ENCODE measurements at regions not wholly inside any gene's neighbourhood (a gene's known extent, or its start where the extent isn't known, plus 50 kb on each side); places are given as distances from the start of the nearest gene placed in this dataset.

DNA sequence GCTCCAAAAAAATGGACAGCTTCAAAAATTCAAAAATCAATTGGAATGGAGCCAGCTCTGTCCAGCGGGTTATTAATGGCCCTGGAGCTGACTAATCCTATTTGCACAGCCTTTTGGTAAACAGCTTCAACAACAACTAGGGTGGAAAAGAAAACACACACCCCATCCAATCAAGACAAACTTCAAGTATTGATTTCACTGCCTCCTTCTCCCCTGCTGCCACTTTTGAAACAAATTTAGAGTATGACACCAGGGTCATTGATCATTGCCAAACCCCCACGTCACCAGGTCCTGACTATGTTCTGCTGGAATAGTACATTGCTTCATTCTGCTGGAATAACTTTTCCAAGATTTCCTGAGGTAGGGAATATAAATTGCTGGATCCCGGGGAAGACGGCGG lies 56.8 kb upstream of the GTF3A start:
- no peak overlapping the region for H3K27ac ChIP-seq (ENCODE audit: low read depth, low read length)
- ChIA-PET CTCF (interaction anchor here (1.1 to 1.4 kb wide), 3 partner anchors 421 to 463 kb away, joined by 4 to 5 read pairs (median 4); no protein-coding TSS in a partner anchor), POLR2A (no interaction called here), RAD21 (ENCODE audit: low non-redundant PET in 1 of 2, low total read pairs in 2 of 2, uncharacterized antibody in 2 of 2, unreplicated experiment in 2 of 2) (no interaction called here)
- no peak overlapping the region for H3K4me2 ChIP-seq (ENCODE audit: low read length)
- H3K4me1 ChIP-seq (ENCODE audit: control insufficient read depth in 1 of 2, insufficient read depth in 2 of 2, low read length in 2 of 2): peaks cover under 1 to 5% of the 10 kb centered on the region in 2 experiments; a peak in 3 of 4 replicates
- BruUV-seq (replicated peaks): no TSS peak
- no peak overlapping the region for H3K4me3 ChIP-seq (replicated peaks in 1 of 2; ENCODE audit: low read depth in 1 of 2, low read length in 2 of 2)
- no peaks in the 10 kb centered on the region for H4K20me1 ChIP-seq (ENCODE audit: insufficient read depth)
- TF ChIP-seq ELF1 (IDR thresholded peaks at IDR 0.05; ENCODE audit: borderline replicate concordance, low read depth) (no peak), TCF7L2 (IDR thresholded peaks at IDR 0.05; ENCODE audit: borderline replicate concordance, extremely low read depth, insufficient read depth, insufficient read length) (no peak), ZNF274 (IDR thresholded peaks at IDR 0.05; ENCODE audit: low read depth, low read length) (no peak), RAD21 (IDR thresholded peaks at IDR 0.05; ENCODE audit: low read depth) (no peak)
- TF ChIP-seq, protein P1, sequence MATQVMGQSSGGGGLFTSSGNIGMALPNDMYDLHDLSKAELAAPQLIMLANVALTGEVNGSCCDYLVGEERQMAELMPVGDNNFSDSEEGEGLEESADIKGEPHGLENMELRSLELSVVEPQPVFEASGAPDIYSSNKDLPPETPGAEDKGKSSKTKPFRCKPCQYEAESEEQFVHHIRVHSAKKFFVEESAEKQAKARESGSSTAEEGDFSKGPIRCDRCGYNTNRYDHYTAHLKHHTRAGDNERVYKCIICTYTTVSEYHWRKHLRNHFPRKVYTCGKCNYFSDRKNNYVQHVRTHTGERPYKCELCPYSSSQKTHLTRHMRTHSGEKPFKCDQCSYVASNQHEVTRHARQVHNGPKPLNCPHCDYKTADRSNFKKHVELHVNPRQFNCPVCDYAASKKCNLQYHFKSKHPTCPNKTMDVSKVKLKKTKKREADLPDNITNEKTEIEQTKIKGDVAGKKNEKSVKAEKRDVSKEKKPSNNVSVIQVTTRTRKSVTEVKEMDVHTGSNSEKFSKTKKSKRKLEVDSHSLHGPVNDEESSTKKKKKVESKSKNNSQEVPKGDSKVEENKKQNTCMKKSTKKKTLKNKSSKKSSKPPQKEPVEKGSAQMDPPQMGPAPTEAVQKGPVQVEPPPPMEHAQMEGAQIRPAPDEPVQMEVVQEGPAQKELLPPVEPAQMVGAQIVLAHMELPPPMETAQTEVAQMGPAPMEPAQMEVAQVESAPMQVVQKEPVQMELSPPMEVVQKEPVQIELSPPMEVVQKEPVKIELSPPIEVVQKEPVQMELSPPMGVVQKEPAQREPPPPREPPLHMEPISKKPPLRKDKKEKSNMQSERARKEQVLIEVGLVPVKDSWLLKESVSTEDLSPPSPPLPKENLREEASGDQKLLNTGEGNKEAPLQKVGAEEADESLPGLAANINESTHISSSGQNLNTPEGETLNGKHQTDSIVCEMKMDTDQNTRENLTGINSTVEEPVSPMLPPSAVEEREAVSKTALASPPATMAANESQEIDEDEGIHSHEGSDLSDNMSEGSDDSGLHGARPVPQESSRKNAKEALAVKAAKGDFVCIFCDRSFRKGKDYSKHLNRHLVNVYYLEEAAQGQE (IDR thresholded peaks at IDR 0.05; ENCODE audit: low read depth): no peak
- TF ChIP-seq, protein P2, sequence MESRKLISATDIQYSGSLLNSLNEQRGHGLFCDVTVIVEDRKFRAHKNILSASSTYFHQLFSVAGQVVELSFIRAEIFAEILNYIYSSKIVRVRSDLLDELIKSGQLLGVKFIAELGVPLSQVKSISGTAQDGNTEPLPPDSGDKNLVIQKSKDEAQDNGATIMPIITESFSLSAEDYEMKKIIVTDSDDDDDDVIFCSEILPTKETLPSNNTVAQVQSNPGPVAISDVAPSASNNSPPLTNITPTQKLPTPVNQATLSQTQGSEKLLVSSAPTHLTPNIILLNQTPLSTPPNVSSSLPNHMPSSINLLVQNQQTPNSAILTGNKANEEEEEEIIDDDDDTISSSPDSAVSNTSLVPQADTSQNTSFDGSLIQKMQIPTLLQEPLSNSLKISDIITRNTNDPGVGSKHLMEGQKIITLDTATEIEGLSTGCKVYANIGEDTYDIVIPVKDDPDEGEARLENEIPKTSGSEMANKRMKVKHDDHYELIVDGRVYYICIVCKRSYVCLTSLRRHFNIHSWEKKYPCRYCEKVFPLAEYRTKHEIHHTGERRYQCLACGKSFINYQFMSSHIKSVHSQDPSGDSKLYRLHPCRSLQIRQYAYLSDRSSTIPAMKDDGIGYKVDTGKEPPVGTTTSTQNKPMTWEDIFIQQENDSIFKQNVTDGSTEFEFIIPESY (IDR thresholded peaks at IDR 0.05; ENCODE audit: extremely low read depth, insufficient replicate concordance, low read length): no peak
- H3K79me2 ChIP-seq (ENCODE audit: insufficient read depth, low read length): no peaks in the 10 kb centered on the region
- intact Hi-C loops (cut with micrococcal nuclease): no loop called here
- ATAC-seq (no peak), DNase-seq (ENCODE audit: low read depth, low spot score) (no peak)
- no peaks in the 10 kb centered on the region for H3K36me3 ChIP-seq (ENCODE audit: control insufficient read depth in 1 of 2, insufficient read depth in 2 of 2, low read length in 2 of 2)
- H3K9ac ChIP-seq (ENCODE audit: low read length): no peak overlapping the region
- H3K9me3 ChIP-seq (ENCODE audit: control insufficient read depth in 1 of 2, insufficient read depth in 1 of 2, low read depth in 1 of 2, low read length in 2 of 2): no peaks in the 10 kb centered on the region
- no peak overlapping the region for H2AFZ ChIP-seq (ENCODE audit: low read depth, low read length, poor library complexity, severe bottlenecking)
- H3K27me3 ChIP-seq (ENCODE audit: insufficient read depth, low read length): no peaks in the 10 kb centered on the region
- no peaks in the 10 kb centered on the region for H3K9me2 ChIP-seq (ENCODE audit: insufficient read depth)

All from HCT116 (cell line).